ENCODE measurements at regions not wholly inside any gene's neighbourhood (a gene's known extent, or its start where the extent isn't known, plus 50 kb on each side); places are given as distances from the start of the nearest gene placed in this dataset.
"Not testable (repeated sequence)": the region's sequence is repeated elsewhere in the genome, so short reads cannot be mapped to it uniquely, and the experiment has no call there.

DNA sequence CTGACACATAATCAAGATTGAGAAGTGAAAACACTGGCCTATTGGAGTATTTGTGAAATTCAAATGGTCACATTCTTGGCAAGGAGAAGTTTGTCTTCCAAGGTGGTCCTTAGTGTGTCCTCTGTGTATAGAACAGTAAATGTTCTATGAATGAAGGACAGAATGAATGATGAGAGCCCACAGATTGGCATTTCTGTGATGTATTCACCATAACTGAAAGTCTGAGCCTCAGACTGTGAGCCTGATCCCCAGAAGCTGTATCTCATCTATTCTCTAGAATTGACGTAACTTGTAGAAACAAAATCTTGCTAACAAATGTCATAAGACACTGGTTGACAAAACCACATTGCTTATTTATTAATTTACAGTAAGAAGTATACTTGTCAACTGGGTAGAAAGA, 111.5 kb upstream of the ETV3 start:
- H3K4me3 ChIP-seq (ENCODE audit: low read depth, low read length) = no peak overlapping the region
- TF ChIP-seq, protein P1, sequence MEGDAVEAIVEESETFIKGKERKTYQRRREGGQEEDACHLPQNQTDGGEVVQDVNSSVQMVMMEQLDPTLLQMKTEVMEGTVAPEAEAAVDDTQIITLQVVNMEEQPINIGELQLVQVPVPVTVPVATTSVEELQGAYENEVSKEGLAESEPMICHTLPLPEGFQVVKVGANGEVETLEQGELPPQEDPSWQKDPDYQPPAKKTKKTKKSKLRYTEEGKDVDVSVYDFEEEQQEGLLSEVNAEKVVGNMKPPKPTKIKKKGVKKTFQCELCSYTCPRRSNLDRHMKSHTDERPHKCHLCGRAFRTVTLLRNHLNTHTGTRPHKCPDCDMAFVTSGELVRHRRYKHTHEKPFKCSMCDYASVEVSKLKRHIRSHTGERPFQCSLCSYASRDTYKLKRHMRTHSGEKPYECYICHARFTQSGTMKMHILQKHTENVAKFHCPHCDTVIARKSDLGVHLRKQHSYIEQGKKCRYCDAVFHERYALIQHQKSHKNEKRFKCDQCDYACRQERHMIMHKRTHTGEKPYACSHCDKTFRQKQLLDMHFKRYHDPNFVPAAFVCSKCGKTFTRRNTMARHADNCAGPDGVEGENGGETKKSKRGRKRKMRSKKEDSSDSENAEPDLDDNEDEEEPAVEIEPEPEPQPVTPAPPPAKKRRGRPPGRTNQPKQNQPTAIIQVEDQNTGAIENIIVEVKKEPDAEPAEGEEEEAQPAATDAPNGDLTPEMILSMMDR (IDR thresholded peaks at IDR 0.05; ENCODE audit: insufficient read depth, low read length) = no peak
- DNase-seq (ENCODE audit: low read depth) = no peak

DNA sequence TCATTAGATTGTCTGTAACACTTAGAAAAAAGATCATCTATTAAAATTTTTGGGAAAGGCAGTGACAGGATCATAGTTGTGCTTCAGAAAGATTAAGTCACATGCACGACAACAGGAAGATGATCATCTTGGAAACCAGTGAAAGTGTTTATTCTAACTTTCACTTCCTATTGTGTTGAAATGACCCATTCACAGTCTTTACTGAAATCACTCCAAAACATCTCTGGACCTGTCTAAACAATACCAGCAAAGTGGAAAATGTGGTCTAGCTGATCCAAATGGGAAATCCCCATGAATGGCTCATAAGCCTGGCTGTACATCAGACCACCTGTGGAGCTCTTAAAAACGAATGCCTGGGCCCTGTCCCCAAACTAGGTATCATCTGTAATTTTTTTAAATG, 111.1 kb upstream of the ETV3 start:
- TF ChIP-seq, protein P1 (IDR thresholded peaks at IDR 0.05; ENCODE audit: insufficient read depth, low read length) = no peak
- DNase-seq (ENCODE audit: low read depth) = no peak
- no peak overlapping the region for H3K4me3 ChIP-seq (ENCODE audit: low read depth, low read length)

DNA sequence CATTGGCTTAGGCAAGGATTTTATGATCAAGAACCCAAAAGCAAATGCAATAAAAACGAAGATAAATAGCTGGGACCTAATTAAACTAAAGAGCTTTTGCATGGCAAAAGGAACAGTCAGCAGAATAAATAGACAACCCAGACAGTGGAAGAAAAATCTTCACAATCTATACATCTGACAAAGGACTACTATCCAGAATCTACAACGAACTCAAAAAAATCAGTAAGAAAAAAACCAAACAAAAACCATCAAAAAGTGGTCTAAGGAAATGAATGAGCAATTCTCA, 109.5 kb upstream of the ETV3 start:
- DNase-seq (ENCODE audit: low read depth); H3K4me3 ChIP-seq (ENCODE audit: low read depth, low read length): not testable (repeated sequence)

DNA sequence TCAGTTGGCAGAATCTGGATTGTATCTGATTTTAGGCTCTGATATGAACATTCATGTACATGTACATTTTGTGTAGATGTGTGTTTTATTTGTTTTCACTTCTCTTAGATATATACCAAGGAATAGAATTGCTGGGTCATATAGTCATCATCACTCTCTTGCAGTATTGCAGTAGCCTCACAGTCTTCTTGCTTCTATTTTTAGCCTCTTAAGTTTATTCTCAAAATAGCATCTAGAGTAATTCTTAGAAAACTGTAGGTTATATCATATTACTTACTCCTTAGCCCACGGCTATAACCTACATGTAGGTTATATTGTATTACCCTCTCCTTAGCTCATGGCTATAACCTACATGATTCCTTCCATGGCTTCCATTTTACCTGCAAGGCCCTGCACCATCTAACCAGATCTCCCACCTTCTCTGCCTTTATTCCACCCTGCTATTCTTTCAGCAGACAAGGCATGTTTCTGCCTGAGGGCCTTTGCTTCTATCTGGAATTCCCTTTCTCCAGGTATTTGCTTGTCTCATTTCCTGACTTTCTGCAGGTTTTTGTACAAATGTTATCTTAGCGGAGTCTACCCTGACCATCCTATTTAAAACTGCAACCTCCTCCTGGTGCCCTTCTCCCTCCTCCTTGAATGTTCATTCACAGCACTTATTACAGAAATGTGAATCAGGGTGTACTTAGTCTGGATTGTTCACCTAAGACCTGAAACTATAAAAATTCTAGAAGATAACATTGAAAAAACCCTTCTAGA, 109.0 kb upstream of the ETV3 start:
- H3K4me3 ChIP-seq (ENCODE audit: low read depth, low read length) = no peak overlapping the region
- TF ChIP-seq, protein P1 (IDR thresholded peaks at IDR 0.05; ENCODE audit: insufficient read depth, low read length) = no peak
- DNase-seq (ENCODE audit: low read depth) = no peak

DNA sequence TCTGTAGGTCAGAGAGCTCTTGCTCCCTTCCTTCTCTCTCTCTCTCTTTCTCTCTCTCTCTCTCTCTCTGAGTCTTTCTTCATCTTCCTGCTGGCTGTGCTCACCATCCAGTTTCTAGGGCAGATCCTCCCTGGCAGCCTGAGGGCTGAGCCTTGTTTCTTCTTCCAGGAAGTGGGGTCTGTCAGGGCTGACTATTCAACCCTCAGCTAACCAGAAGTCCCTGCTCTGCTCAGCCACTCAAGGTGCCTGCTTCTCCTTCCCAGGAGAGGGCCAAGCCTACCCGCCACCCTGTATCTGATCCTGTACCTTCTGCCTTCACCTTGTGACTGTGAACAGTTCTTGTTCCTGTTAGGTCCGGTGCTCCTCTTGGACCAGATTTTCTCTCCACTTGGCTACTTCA, 107.6 kb upstream of the ETV3 start:
- no peak overlapping the region for H3K4me3 ChIP-seq (ENCODE audit: low read depth, low read length)
- TF ChIP-seq, protein P1 (IDR thresholded peaks at IDR 0.05; ENCODE audit: insufficient read depth, low read length) = no peak
- DNase-seq (ENCODE audit: low read depth) = no peak

DNA sequence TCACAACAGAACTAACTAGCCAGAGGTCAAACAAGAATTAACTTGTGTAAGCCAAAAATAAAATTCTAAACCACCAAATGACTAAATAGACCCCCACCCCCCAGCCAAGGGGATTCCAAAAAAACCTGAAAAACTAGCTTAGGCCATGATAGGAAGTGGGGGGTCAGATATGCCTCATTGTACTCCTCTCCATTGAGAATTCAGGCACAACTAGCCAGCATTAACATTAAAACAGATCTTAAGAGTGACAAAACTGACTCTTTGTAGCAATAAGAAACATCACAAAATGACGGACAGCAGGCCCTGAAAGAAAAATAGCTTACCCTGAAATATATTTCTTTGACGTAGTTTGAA, 103.0 kb upstream of the ETV3 start:
- DNase-seq (ENCODE audit: low read depth) = no peak
- H3K4me3 ChIP-seq (ENCODE audit: low read depth, low read length) = no peak overlapping the region
- TF ChIP-seq, protein P1 (IDR thresholded peaks at IDR 0.05; ENCODE audit: insufficient read depth, low read length) = no peak

DNA sequence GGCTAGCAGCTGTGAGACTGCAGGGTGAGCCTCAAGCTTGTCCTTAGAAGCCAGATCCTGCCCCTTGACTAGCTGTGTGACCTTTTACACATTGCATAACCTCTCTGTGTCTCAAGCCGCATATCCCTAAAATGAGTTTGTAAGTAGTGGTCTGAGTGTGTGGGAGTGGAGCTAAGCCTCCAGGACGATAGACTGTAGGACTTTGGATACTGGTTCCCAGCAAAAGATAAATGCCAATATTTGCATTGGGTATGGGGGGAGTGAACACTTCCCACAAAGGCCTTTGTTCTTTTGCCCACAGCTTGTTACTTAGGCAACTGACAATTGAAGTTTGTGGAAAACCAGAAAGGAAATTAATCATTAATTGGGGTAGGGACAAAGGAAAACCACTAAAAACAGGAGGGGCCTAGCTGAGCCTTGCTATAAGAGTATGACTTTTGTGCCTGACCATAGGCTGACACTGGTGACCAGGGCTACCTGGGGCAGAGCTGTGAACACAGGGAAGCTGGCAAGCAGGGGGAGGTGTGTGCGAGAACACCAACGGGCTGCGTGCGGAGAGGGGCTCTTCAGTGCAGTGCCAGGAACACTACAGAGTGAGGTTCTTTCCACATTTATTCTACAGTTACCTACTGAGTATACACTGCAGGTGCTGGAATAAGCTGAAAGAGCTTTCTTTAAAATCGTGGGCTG, 102.4 kb upstream of the ETV3 start:
- no peak for DNase-seq (ENCODE audit: low read depth)
- H3K4me3 ChIP-seq (ENCODE audit: low read depth, low read length) = no peak overlapping the region
- TF ChIP-seq, protein P1 (IDR thresholded peaks at IDR 0.05; ENCODE audit: insufficient read depth, low read length) = no peak

Data from fibroblast of the aortic adventitia (primary cell).